ENCODE measurements at regions not wholly inside any gene's neighbourhood (a gene's known extent, or its start where the extent isn't known, plus 50 kb on each side); places are given as distances from the start of the nearest gene placed in this dataset.

DNA sequence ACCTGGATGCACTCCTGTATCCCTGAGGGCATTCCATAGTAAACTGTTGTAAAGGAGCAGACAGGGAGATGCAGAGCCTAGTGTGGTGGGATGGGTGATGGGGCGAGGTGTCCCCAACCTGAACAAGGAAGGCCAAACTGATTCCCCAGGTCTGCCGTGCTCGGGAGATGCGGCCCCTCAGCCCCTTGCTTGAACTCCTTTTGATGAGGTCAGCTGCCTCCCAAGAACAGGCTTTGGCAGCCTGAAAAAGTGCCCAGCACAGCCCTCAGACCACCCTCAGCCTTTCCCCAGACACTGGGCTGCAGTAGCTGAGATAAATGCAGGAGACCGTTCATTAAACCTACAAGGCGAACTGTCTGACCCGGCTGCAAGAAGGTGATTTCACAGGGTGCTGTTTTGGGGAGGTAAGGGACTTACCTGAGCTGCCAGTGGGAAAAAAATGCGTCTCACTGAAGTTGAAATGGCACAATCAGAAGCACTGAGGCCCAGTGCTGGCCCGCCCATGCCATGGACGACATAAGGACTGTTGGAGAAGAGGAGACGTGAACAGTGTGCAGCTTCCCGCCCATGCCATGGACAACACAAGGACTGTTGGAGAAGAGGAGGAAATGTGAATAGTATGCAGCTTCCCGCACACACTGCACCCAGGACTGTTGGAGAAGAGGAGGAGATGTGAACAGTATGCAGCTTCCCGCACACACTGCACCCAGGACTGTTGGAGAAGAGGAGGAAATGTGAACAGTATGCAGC is 148.4 kb upstream of the FAM20C start:
- in situ Hi-C loops (cut with MboI; ENCODE audit: low sequenced_read_pairs, unreplicated experiment) = no loop called here
- no peak for DNase-seq (ENCODE audit: low spot score)
- TF ChIP-seq, protein P1, sequence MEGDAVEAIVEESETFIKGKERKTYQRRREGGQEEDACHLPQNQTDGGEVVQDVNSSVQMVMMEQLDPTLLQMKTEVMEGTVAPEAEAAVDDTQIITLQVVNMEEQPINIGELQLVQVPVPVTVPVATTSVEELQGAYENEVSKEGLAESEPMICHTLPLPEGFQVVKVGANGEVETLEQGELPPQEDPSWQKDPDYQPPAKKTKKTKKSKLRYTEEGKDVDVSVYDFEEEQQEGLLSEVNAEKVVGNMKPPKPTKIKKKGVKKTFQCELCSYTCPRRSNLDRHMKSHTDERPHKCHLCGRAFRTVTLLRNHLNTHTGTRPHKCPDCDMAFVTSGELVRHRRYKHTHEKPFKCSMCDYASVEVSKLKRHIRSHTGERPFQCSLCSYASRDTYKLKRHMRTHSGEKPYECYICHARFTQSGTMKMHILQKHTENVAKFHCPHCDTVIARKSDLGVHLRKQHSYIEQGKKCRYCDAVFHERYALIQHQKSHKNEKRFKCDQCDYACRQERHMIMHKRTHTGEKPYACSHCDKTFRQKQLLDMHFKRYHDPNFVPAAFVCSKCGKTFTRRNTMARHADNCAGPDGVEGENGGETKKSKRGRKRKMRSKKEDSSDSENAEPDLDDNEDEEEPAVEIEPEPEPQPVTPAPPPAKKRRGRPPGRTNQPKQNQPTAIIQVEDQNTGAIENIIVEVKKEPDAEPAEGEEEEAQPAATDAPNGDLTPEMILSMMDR (IDR thresholded peaks at IDR 0.05; ENCODE audit: borderline replicate concordance, control extremely low read depth, extremely low read depth, insufficient read depth, missing control alignments) = no peak

DNA sequence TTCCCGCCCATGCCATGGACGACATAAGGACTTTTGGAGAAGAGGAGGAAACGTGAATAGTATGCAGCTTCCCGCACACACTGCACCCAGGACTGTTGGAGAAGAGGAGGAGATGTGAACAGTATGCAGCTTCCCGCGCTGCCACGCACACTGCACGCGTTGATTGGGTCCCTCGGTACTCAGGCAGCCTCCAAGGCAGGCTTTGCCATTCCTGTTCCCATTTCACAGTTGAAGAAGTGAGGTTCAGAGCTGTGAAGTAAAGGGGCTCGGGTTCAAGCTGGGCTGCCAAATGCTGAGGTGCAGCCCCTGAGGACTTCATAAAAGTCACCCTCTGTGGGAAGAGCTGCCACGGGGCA is 147.9 kb upstream of the FAM20C start:
- in situ Hi-C loops (cut with MboI; ENCODE audit: low sequenced_read_pairs, unreplicated experiment) = no loop called here
- no peak for DNase-seq (ENCODE audit: low spot score)
- TF ChIP-seq, protein P1 (IDR thresholded peaks at IDR 0.05; ENCODE audit: borderline replicate concordance, control extremely low read depth, extremely low read depth, insufficient read depth, missing control alignments) = no peak

DNA sequence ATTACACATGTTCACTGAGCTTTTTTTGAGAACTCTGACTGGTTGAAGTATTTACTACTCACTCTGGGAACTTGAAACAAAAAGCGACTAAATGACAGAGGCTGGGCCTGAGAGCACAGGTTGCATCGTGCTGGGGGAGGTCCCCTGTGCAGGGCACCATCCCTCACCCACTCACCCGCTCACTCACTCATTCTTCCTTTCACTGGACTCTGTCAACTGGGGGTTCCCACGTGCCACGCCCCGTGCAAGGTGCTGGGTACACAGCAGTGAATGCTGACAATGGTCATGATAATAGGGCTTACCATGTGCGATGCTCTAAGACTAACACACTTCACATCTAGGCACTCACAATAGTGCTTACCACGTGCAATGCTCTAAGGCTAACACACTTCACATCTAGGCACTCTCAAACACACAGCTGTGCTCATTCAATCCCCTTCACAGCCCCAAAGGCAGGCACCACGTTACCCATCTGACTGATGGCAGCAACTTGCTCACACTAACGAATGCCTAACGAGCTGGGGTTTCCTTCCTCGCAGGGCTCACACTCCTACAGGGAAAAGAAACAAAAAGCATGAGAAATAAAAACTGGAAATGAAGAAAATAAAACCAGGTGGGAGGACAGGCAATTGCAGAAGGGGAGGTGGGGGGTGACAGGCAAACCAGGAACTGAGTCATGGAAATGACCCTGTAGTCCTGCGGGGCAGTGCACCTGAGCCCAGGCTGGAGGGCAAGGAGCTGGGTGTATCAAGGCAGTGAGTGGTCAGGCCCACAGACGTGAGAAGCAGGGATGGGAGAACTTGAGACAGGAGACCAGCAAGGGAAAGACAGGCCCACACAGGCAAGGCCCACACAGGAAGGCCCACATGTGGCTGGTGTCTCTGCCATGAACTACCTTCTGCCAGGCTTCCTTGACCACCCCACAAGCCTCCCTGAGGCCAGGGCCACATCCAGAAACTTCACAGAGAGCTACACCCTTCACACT is 147.0 kb upstream of the FAM20C start:
- no peak for DNase-seq (ENCODE audit: low spot score)
- TF ChIP-seq, protein P1 (IDR thresholded peaks at IDR 0.05; ENCODE audit: borderline replicate concordance, control extremely low read depth, extremely low read depth, insufficient read depth, missing control alignments) = no peak
- in situ Hi-C loops (cut with MboI; ENCODE audit: low sequenced_read_pairs, unreplicated experiment) = no loop called here

DNA sequence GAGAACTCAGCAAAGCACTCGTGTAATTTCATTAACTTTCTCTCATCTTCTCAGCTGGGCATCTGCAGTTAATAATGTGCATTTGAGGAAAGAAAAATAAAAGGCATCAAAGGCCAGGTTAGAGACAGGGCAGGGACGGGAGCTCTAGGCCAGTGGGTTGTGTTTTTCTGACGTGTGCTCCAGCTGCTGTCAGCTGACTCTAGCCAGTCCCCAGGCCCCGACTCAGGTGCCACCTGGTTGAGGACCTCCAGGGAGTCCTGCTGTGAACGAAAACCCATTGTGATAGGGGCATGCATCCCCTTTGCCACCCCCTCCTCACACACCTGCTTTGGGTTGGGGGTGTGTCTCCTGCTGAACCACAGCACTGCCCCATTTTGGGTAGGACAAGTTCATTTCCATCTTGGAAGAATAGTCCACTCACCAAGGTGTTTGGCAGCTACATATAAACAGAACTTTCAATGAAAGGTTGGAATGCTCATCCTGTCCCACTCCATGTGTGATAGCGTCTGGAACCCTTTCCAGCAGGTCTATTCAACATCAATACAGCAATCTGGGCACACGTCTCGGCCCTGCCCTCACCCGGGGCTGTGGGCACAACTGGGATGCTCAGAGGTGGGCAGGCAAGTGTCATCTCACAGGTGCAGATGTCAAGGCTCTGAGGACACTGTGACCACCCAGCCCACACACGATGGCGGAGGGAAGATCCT is 146.1 kb upstream of the FAM20C start:
- DNase-seq (ENCODE audit: low spot score) = no peak
- in situ Hi-C loops (cut with MboI; ENCODE audit: low sequenced_read_pairs, unreplicated experiment) = no loop called here
- TF ChIP-seq, protein P1 (IDR thresholded peaks at IDR 0.05; ENCODE audit: borderline replicate concordance, control extremely low read depth, extremely low read depth, insufficient read depth, missing control alignments) = no peak

DNA sequence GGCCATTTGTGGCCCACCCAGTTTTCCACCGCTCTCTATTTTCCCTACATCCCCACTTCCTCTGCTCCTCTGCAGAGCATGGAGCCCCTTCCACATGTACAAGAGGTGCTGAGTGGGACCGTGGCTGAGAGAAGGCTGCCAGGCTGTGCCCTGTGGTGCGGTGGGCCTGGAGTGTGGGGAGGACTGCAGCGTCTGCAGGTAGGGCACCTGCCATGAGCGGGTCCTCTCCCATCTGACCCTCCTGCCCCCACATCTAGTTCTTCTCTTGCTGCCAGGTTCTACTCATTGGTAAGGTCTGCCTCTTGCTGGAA is 145.6 kb upstream of the FAM20C start:
- in situ Hi-C loops (cut with MboI; ENCODE audit: low sequenced_read_pairs, unreplicated experiment) = no loop called here
- TF ChIP-seq, protein P1 (IDR thresholded peaks at IDR 0.05; ENCODE audit: borderline replicate concordance, control extremely low read depth, extremely low read depth, insufficient read depth, missing control alignments) = no peak
- DNase-seq (ENCODE audit: low spot score) = no peak

DNA sequence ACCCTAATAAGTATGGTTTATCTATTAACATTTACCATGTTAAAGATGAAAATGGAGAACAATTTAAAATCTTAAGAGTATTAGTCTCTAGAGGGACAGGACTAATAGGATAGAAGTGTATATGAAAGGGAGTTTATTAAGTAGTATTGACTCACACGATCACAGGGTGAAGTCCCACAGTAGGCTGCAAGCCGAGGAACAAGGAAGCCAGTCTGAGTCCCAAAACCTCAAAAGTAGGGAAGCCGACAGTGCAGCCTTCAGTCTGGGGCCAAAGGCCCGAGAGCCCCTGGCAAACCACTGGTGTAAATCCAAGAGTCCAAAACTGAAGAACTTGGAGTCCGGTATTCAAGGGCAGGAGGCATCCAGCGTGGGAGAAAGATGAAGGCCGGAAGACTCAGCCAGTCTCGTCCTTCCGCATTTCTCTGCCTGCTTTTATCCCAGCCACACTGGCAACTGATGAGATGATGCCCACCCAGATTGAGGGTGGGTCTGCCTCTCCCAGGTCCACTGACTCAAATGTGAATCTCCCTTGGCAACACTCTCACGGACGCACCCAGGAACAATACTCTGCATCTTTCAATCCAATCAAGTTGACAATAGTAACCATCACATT is 140.8 kb upstream of the FAM20C start:
- no peak for DNase-seq (ENCODE audit: low spot score)
- in situ Hi-C loops (cut with MboI; ENCODE audit: low sequenced_read_pairs, unreplicated experiment) = no loop called here

More for the DNA sequence above, 140.8 kb upstream of the FAM20C start:
- TF ChIP-seq, protein P1 (IDR thresholded peaks at IDR 0.05; ENCODE audit: borderline replicate concordance, control extremely low read depth, extremely low read depth, insufficient read depth, missing control alignments) = no peak
